ENCODE measurements at regions not wholly inside any gene's neighbourhood (a gene's known extent, or its start where the extent isn't known, plus 50 kb on each side); places are given as distances from the start of the nearest gene placed in this dataset.

- DNase-seq (ENCODE audit: extremely low spot score, unreplicated experiment), result no peak
- TF ChIP-seq CTCF (IDR thresholded peaks at IDR 0.05), result no peak
- H3K4me3 Mint-ChIP-seq (ENCODE audit: unreplicated experiment), result no peak overlapping the region
- no peaks in the 10 kb centered on the region for H3K27me3 Mint-ChIP-seq (ENCODE audit: unreplicated experiment)
- no peak overlapping the region for H3K27ac Mint-ChIP-seq (ENCODE audit: unreplicated experiment)
- H3K9me3 Mint-ChIP-seq (ENCODE audit: unreplicated experiment), result peaks cover 11% of the 10 kb centered on the region
- peaks cover 3% of the 10 kb centered on the region for H3K4me1 Mint-ChIP-seq (ENCODE audit: unreplicated experiment)
- no peaks in the 10 kb centered on the region for H3K36me3 Mint-ChIP-seq (ENCODE audit: unreplicated experiment)
These were observed 540.8 kb upstream of the SPHKAP start for GRCh38 chr2:228722311-228722710.

GRCh38 chr2:228720895-228721294 is 539.4 kb upstream of the SPHKAP start:
- H3K4me1 Mint-ChIP-seq (ENCODE audit: unreplicated experiment), result peaks cover 3% of the 10 kb centered on the region
- H3K36me3 Mint-ChIP-seq (ENCODE audit: unreplicated experiment), result no peaks in the 10 kb centered on the region
- no peak overlapping the region for H3K4me3 Mint-ChIP-seq (ENCODE audit: unreplicated experiment)
- no peaks in the 10 kb centered on the region for H3K27me3 Mint-ChIP-seq (ENCODE audit: unreplicated experiment)
- no peak overlapping the region for H3K27ac Mint-ChIP-seq (ENCODE audit: unreplicated experiment)
- no peak for DNase-seq (ENCODE audit: extremely low spot score, unreplicated experiment)
- TF ChIP-seq CTCF (IDR thresholded peaks at IDR 0.05), result no peak
- peaks cover 8% of the 10 kb centered on the region for H3K9me3 Mint-ChIP-seq (ENCODE audit: unreplicated experiment)

- H3K36me3 Mint-ChIP-seq (ENCODE audit: unreplicated experiment), result no peaks in the 10 kb centered on the region
- no peak for DNase-seq (ENCODE audit: extremely low spot score, unreplicated experiment)
- no peak for TF ChIP-seq CTCF (IDR thresholded peaks at IDR 0.05)
- H3K4me3 Mint-ChIP-seq (ENCODE audit: unreplicated experiment), result no peak overlapping the region
- no peak overlapping the region for H3K27ac Mint-ChIP-seq (ENCODE audit: unreplicated experiment)
- no peaks in the 10 kb centered on the region for H3K27me3 Mint-ChIP-seq (ENCODE audit: unreplicated experiment)
- H3K9me3 Mint-ChIP-seq (ENCODE audit: unreplicated experiment), result peaks cover 26% of the 10 kb centered on the region
- H3K4me1 Mint-ChIP-seq (ENCODE audit: unreplicated experiment), result no peaks in the 10 kb centered on the region
These were observed 528.4 kb upstream of the SPHKAP start for GRCh38 chr2:228709788-228710371.

- H3K4me3 Mint-ChIP-seq (ENCODE audit: unreplicated experiment), result no peak overlapping the region
- H3K9me3 Mint-ChIP-seq (ENCODE audit: unreplicated experiment), result peaks cover 14% of the 10 kb centered on the region
- no peaks in the 10 kb centered on the region for H3K36me3 Mint-ChIP-seq (ENCODE audit: unreplicated experiment)
- DNase-seq (ENCODE audit: extremely low spot score, unreplicated experiment), result no peak
- H3K27me3 Mint-ChIP-seq (ENCODE audit: unreplicated experiment), result no peaks in the 10 kb centered on the region
- H3K27ac Mint-ChIP-seq (ENCODE audit: unreplicated experiment), result no peak overlapping the region
- no peak for TF ChIP-seq CTCF (IDR thresholded peaks at IDR 0.05)
- no peaks in the 10 kb centered on the region for H3K4me1 Mint-ChIP-seq (ENCODE audit: unreplicated experiment)
These were observed 526.4 kb upstream of the SPHKAP start for GRCh38 chr2:228707846-228708245.

- H3K9me3 Mint-ChIP-seq (ENCODE audit: unreplicated experiment), result peaks cover 8% of the 10 kb centered on the region
- H3K4me3 Mint-ChIP-seq (ENCODE audit: unreplicated experiment), result no peak overlapping the region
- DNase-seq (ENCODE audit: extremely low spot score, unreplicated experiment), result no peak
- no peaks in the 10 kb centered on the region for H3K27me3 Mint-ChIP-seq (ENCODE audit: unreplicated experiment)
- no peak overlapping the region for H3K27ac Mint-ChIP-seq (ENCODE audit: unreplicated experiment)
- no peaks in the 10 kb centered on the region for H3K4me1 Mint-ChIP-seq (ENCODE audit: unreplicated experiment)
- no peaks in the 10 kb centered on the region for H3K36me3 Mint-ChIP-seq (ENCODE audit: unreplicated experiment)
- no peak for TF ChIP-seq CTCF (IDR thresholded peaks at IDR 0.05)
These were observed 523.8 kb upstream of the SPHKAP start for GRCh38 chr2:228705318-228705717.

All from osteocyte (in vitro differentiated cells).